ENCODE measurements at regions not wholly inside any gene's neighbourhood (a gene's known extent, or its start where the extent isn't known, plus 50 kb on each side); places are given as distances from the start of the nearest gene placed in this dataset.

DNA sequence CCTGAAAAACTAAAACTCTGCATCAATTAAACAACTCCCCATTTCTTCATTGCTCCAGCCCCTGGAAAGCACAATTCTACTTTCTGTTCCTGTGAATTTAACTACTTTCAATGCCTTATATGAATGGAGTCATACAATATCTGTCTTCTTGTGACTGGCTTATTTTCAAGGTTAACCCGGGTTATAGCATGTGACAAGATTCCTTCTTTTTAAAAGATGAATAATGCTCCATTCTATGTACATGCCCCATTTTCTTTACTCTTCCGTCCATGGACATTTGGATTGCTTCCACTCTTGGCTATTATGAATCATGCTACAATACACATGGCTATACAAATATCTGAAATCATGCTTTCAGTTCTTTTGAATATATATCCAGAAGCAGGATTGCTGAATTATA lies 334.9 kb upstream of the ID4 start:
- TF ChIP-seq, protein P1, sequence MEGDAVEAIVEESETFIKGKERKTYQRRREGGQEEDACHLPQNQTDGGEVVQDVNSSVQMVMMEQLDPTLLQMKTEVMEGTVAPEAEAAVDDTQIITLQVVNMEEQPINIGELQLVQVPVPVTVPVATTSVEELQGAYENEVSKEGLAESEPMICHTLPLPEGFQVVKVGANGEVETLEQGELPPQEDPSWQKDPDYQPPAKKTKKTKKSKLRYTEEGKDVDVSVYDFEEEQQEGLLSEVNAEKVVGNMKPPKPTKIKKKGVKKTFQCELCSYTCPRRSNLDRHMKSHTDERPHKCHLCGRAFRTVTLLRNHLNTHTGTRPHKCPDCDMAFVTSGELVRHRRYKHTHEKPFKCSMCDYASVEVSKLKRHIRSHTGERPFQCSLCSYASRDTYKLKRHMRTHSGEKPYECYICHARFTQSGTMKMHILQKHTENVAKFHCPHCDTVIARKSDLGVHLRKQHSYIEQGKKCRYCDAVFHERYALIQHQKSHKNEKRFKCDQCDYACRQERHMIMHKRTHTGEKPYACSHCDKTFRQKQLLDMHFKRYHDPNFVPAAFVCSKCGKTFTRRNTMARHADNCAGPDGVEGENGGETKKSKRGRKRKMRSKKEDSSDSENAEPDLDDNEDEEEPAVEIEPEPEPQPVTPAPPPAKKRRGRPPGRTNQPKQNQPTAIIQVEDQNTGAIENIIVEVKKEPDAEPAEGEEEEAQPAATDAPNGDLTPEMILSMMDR (IDR thresholded peaks at IDR 0.05; ENCODE audit: insufficient read depth, low read length, poor library complexity, severe bottlenecking) = no peak
- TF ChIP-seq EZH2phosphoT487 (conservative IDR thresholded peaks at IDR 0.05; ENCODE audit: low read length) = no peak
